A549 (cell line): ENCODE measurements at regions not wholly inside any gene's neighbourhood (a gene's known extent, or its start where the extent isn't known, plus 50 kb on each side); places are given as distances from the start of the nearest gene placed in this dataset.

Experiments
- ATAC-seq, 2 experiments: fragments of 200-7000 bp in 1 of 2; fragments of >200 bp in 1 of 2; cut with Nextera tagmentation in 1 of 2; cut with Tn5 transposase in 1 of 2; 3 replicates each; pipeline versions ENCODE4 v1.8.0 to v1.9.1; 2018 to 2020; ENCODE audit warnings: mild to moderate bottlenecking in 1 of 2, moderate library complexity in 1 of 2
- CTCF ChIA-PET: fragments of 300-600 bp; sonication (Branson Sonifier 250); formaldehyde crosslinking; extraction: SDS; loops from one replicate; lab custom pipeline; 2021; ENCODE audit warnings: antibody characterized with exemption, inconsistent platforms; lab: Yijun Ruan, JAX
- POLR2A ChIA-PET: fragments of 350-600 bp; formaldehyde crosslinking; extraction: SDS; loops from one replicate; lab custom pipeline; 2021; ENCODE audit warnings: antibody characterized with exemption, inconsistent platforms; lab: Yijun Ruan, JAX
- DNase-seq, 2 experiments: peaks; one replicate each; pipeline versions ENCODE4 v3.0.0 to v3.0.0-alpha.2; 2011 to 2016; ENCODE audit warnings: low read depth in 1 of 2, low spot score in 1 of 2
- FAIRE-seq: peaks from 2 replicates; lab custom pipeline; 2011; peaks lifted over from hg19 to GRCh38; lab: Jason Lieb, UNC
- H3K27ac ChIP-seq, 2 experiments: fragments of >200 bp; sonication (Bioruptor Twin); formaldehyde crosslinking; 3 replicates each; pipeline ENCODE4 v1.5.1; 2016 to 2017
- H3K4me1 ChIP-seq: fragments of >200 bp; sonication (Bioruptor Twin); formaldehyde crosslinking; 3 replicates; pipeline ENCODE4 v1.6.1; 2016
- H3K4me2 ChIP-seq: fragments of >200 bp; sonication (Bioruptor Twin); formaldehyde crosslinking; 3 replicates; pipeline ENCODE4 v1.6.1; 2016
- H3K4me3 ChIP-seq: fragments of >200 bp; sonication (Bioruptor Twin); formaldehyde crosslinking; 3 replicates; pipeline ENCODE4 v1.5.1; 2016
- H3K9me3 ChIP-seq: fragments of >200 bp; sonication (Bioruptor Twin); formaldehyde crosslinking; 3 replicates; pipeline ENCODE4 v1.6.1; 2016
- BHLHE40 ChIP-seq: IDR thresholded peaks from 2 replicates; pipeline ENCODE4 v1.6.1; 2012; ENCODE audit warnings: low read depth, low read length, inconsistent platforms
- CBX2 ChIP-seq: fragments of 200-600 bp; sonication (generic); IDR thresholded peaks from 2 replicates; pipeline ENCODE4 v1.6.1; 2016; ENCODE audit warnings: low read depth, mild to moderate bottlenecking, borderline replicate concordance
- CEBPB ChIP-seq, 2 experiments: fragments of >200 bp in 1 of 2; sonication (Bioruptor Twin) in 1 of 2; formaldehyde crosslinking in 1 of 2; IDR thresholded peaks; 2 replicates each; pipeline ENCODE4 v1.6.1; 2012 to 2016
- CHD4 ChIP-seq: fragments of 200-600 bp; sonication (generic); IDR thresholded peaks from 2 replicates; pipeline ENCODE4 v1.6.1; 2016; ENCODE audit warnings: antibody characterized with exemption, mild to moderate bottlenecking, borderline replicate concordance
- E2F6 ChIP-seq: IDR thresholded peaks from 2 replicates; pipeline ENCODE4 v1.6.1; 2012; ENCODE audit warnings: low read depth, borderline replicate concordance
- EP300 ChIP-seq, 2 experiments: fragments of >200 bp; sonication (Bioruptor Twin); formaldehyde crosslinking; IDR thresholded peaks; 2 replicates in 1 of 2; 3 replicates in 1 of 2; pipeline ENCODE4 v1.6.1; 2016 to 2017
- FOSB ChIP-seq: fragments of 250-450 bp; sonication (Bioruptor Pico); IDR thresholded peaks from 2 replicates; pipeline ENCODE4 v1.5.0; 2020; ENCODE audit warnings: mild to moderate bottlenecking, moderate library complexity
- FOSL2 ChIP-seq, 2 experiments: fragments of 450-650 bp in 1 of 2; fragments of >200 bp in 1 of 2; sonication (Bioruptor Twin) in 1 of 2; formaldehyde crosslinking; IDR thresholded peaks; 2 replicates each; pipeline versions ENCODE4 v1.5.0 to v1.6.1; 2016 to 2020; ENCODE audit warnings: mild to moderate bottlenecking in 1 of 2, moderate library complexity in 1 of 2
- HOXA7 ChIP-seq: fragments of 250-450 bp; sonication (Bioruptor Pico); IDR thresholded peaks from 2 replicates; pipeline ENCODE4 v1.5.0; 2020; ENCODE audit warnings: mild to moderate bottlenecking, moderate library complexity
- HOXB13 ChIP-seq: fragments of 250-450 bp; sonication (Bioruptor Pico); IDR thresholded peaks from 2 replicates; pipeline ENCODE4 v1.5.0; 2020; ENCODE audit warnings: low read depth, mild to moderate bottlenecking, moderate library complexity
- HOXB5 ChIP-seq: fragments of 250-450 bp; sonication (Bioruptor Pico); IDR thresholded peaks from 2 replicates; pipeline ENCODE4 v1.5.0; 2020; ENCODE audit warnings: mild to moderate bottlenecking, moderate library complexity
- JUNB ChIP-seq: fragments of >200 bp; sonication (Bioruptor Twin); formaldehyde crosslinking; IDR thresholded peaks from 2 replicates; pipeline ENCODE4 v1.6.1; 2016
- KDM1A ChIP-seq: fragments of 200-600 bp; sonication (generic); IDR thresholded peaks from 2 replicates; pipeline ENCODE4 v1.6.1; 2016; ENCODE audit warnings: low read depth, mild to moderate bottlenecking
- KDM5A ChIP-seq: fragments of 200-600 bp; sonication (generic); IDR thresholded peaks from 2 replicates; pipeline ENCODE4 v1.6.1; 2016; ENCODE audit warnings: antibody characterized with exemption, mild to moderate bottlenecking
- MAX ChIP-seq: IDR thresholded peaks from 2 replicates; pipeline ENCODE4 v1.6.1; 2012
- MYC ChIP-seq: IDR thresholded peaks from 2 replicates; pipeline ENCODE4 v1.6.1; 2012; ENCODE audit warnings: mild to moderate bottlenecking, inconsistent platforms, low read length, improper control_type of control experiment, borderline replicate concordance
- NR3C1 ChIP-seq: fragments of >200 bp; sonication (Bioruptor Twin); formaldehyde crosslinking; IDR thresholded peaks from 3 replicates; pipeline ENCODE4 v1.6.1; 2017
- RARB ChIP-seq: fragments of 250-450 bp; sonication (Bioruptor Pico); IDR thresholded peaks from 2 replicates; pipeline ENCODE4 v1.8.0; 2021; ENCODE audit warnings: mild to moderate bottlenecking, moderate library complexity
- RFX5 ChIP-seq: fragments of 450-650 bp; IDR thresholded peaks from 2 replicates; pipeline ENCODE4 v1.7.1; 2014; ENCODE audit warnings: antibody characterized with exemption, mild to moderate bottlenecking, moderate library complexity
- SMC3 ChIP-seq: fragments of >200 bp; sonication (Bioruptor Twin); formaldehyde crosslinking; IDR thresholded peaks from 3 replicates; pipeline ENCODE4 v1.6.1; 2018; ENCODE audit warnings: inconsistent platforms
- ZFP36 ChIP-seq: fragments of 450-650 bp; IDR thresholded peaks from 2 replicates; pipeline ENCODE4 v1.6.1; 2014; ENCODE audit warnings: borderline replicate concordance; ENCODE audit not compliant: partially characterized antibody
- ZSCAN20 ChIP-seq: fragments of 250-450 bp; sonication (Bioruptor Pico); IDR thresholded peaks from 2 replicates; pipeline ENCODE4 v1.8.0; 2022; ENCODE audit warnings: mild to moderate bottlenecking, moderate library complexity
- WGBS: methylation state at CpG from one replicate; pipeline ENCODE4 v1.1.6; 2017; ENCODE audit errors: missing lambda C conversion rate; 5-methylcytosine and 5-hydroxymethylcytosine counted together
- TF ChIP-seq, protein P1 (sequence below): fragments of >200 bp; sonication (Bioruptor Twin); formaldehyde crosslinking; IDR thresholded peaks from 3 replicates; pipeline ENCODE4 v1.5.1; 2016
- TF ChIP-seq, protein P2 (sequence below): fragments of 450-650 bp; IDR thresholded peaks from 2 replicates; pipeline ENCODE4 v1.6.1; 2014; ENCODE audit warnings: antibody characterized with exemption
- TF ChIP-seq, protein P3 (sequence below): fragments of 200-600 bp; sonication (generic); IDR thresholded peaks from 2 replicates; pipeline ENCODE4 v1.6.1; 2016; ENCODE audit warnings: antibody characterized with exemption, mild to moderate bottlenecking, moderate library complexity
- TF ChIP-seq, protein P4 (sequence below): fragments of >200 bp; sonication (Bioruptor Twin); formaldehyde crosslinking; IDR thresholded peaks from 3 replicates; pipeline ENCODE4 v1.6.1; 2016

GRCh38 chr5:164373876-164374275, 868.5 kb downstream of the MAT2B start:
- Histone ChIP-seq H3K4me2 (no peak overlapping the region), H3K4me1 (no peaks in the 10 kb centered on the region), H3K9me3 (no peaks in the 10 kb centered on the region), H3K27ac (no peak overlapping the region), H3K4me3 (no peak overlapping the region)
- ChIA-PET CTCF (no interaction called here), POLR2A (no interaction called here)
- DNase-seq = no peak
- no peak for FAIRE-seq
- no peak for ATAC-seq
- 4% methylated on average over 2 of the region's 2 CpGs for WGBS
- no peak for TF ChIP-seq EP300 (IDR thresholded peaks at IDR 0.05)
- TF ChIP-seq, protein P1, sequence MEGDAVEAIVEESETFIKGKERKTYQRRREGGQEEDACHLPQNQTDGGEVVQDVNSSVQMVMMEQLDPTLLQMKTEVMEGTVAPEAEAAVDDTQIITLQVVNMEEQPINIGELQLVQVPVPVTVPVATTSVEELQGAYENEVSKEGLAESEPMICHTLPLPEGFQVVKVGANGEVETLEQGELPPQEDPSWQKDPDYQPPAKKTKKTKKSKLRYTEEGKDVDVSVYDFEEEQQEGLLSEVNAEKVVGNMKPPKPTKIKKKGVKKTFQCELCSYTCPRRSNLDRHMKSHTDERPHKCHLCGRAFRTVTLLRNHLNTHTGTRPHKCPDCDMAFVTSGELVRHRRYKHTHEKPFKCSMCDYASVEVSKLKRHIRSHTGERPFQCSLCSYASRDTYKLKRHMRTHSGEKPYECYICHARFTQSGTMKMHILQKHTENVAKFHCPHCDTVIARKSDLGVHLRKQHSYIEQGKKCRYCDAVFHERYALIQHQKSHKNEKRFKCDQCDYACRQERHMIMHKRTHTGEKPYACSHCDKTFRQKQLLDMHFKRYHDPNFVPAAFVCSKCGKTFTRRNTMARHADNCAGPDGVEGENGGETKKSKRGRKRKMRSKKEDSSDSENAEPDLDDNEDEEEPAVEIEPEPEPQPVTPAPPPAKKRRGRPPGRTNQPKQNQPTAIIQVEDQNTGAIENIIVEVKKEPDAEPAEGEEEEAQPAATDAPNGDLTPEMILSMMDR = no peak
- TF ChIP-seq ZSCAN20 (CRISPR knock-in tag) = no peak
- TF ChIP-seq RFX5 = no peak
- TF ChIP-seq, protein P2, sequence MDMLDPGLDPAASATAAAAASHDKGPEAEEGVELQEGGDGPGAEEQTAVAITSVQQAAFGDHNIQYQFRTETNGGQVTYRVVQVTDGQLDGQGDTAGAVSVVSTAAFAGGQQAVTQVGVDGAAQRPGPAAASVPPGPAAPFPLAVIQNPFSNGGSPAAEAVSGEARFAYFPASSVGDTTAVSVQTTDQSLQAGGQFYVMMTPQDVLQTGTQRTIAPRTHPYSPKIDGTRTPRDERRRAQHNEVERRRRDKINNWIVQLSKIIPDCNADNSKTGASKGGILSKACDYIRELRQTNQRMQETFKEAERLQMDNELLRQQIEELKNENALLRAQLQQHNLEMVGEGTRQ = no peak
- no peak for TF ChIP-seq MAX

GRCh38 chr5:164375051-164375450, 869.6 kb downstream of the MAT2B start:
- no peak overlapping the region for H3K4me2 ChIP-seq
- no peak for TF ChIP-seq FOSB (CRISPR knock-in tag)
- TF ChIP-seq CEBPB (IDR thresholded peaks at IDR 0.05) = no peak
- no peak for TF ChIP-seq JUNB
- no peak for TF ChIP-seq SMC3
- TF ChIP-seq KDM1A = no peak
- no peak for TF ChIP-seq FOSL2 (IDR thresholded peaks at IDR 0.05)
- TF ChIP-seq FOSL2 (CRISPR knock-in tag; IDR thresholded peaks at IDR 0.05) = no peak
- no peak for TF ChIP-seq HOXB13 (CRISPR knock-in tag)
- no peak for TF ChIP-seq BHLHE40
- no peak for TF ChIP-seq NR3C1
- no peak for TF ChIP-seq CBX2
- no peak for TF ChIP-seq KDM5A
- ChIA-PET POLR2A (no interaction called here), CTCF (no interaction called here)
- no peak for DNase-seq
- no peak overlapping the region for H3K27ac ChIP-seq
- WGBS = 0% methylated on average over 1 of the region's 1 CpG
- H3K4me3 ChIP-seq = no peak overlapping the region
- H3K9me3 ChIP-seq = no peaks in the 10 kb centered on the region
- H3K4me1 ChIP-seq = no peaks in the 10 kb centered on the region
- ATAC-seq = no peak
- no peak for FAIRE-seq

- H3K4me2 ChIP-seq = no peak overlapping the region
- no peaks in the 10 kb centered on the region for H3K4me1 ChIP-seq
- H3K27ac ChIP-seq = no peak overlapping the region
- CTCF ChIA-PET = no interaction called here
- no peaks in the 10 kb centered on the region for H3K9me3 ChIP-seq
- H3K4me3 ChIP-seq = no peak overlapping the region
- POLR2A ChIA-PET = no interaction called here
- ATAC-seq = no peak
- FAIRE-seq = no peak
- no peak for DNase-seq
- TF ChIP-seq E2F6 = no peak
- no peak for TF ChIP-seq MYC
- no peak for TF ChIP-seq RFX5
- TF ChIP-seq RARB (CRISPR knock-in tag) = no peak
- TF ChIP-seq CHD4 = no peak
- TF ChIP-seq, protein P3, sequence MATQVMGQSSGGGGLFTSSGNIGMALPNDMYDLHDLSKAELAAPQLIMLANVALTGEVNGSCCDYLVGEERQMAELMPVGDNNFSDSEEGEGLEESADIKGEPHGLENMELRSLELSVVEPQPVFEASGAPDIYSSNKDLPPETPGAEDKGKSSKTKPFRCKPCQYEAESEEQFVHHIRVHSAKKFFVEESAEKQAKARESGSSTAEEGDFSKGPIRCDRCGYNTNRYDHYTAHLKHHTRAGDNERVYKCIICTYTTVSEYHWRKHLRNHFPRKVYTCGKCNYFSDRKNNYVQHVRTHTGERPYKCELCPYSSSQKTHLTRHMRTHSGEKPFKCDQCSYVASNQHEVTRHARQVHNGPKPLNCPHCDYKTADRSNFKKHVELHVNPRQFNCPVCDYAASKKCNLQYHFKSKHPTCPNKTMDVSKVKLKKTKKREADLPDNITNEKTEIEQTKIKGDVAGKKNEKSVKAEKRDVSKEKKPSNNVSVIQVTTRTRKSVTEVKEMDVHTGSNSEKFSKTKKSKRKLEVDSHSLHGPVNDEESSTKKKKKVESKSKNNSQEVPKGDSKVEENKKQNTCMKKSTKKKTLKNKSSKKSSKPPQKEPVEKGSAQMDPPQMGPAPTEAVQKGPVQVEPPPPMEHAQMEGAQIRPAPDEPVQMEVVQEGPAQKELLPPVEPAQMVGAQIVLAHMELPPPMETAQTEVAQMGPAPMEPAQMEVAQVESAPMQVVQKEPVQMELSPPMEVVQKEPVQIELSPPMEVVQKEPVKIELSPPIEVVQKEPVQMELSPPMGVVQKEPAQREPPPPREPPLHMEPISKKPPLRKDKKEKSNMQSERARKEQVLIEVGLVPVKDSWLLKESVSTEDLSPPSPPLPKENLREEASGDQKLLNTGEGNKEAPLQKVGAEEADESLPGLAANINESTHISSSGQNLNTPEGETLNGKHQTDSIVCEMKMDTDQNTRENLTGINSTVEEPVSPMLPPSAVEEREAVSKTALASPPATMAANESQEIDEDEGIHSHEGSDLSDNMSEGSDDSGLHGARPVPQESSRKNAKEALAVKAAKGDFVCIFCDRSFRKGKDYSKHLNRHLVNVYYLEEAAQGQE = no peak
- TF ChIP-seq ZFP36 = no peak
- TF ChIP-seq JUNB = no peak
- TF ChIP-seq HOXA7 (CRISPR knock-in tag) = no peak
- TF ChIP-seq FOSB (CRISPR knock-in tag) = no peak
- no peak for TF ChIP-seq HOXB5 (CRISPR knock-in tag)
- TF ChIP-seq, protein P4, sequence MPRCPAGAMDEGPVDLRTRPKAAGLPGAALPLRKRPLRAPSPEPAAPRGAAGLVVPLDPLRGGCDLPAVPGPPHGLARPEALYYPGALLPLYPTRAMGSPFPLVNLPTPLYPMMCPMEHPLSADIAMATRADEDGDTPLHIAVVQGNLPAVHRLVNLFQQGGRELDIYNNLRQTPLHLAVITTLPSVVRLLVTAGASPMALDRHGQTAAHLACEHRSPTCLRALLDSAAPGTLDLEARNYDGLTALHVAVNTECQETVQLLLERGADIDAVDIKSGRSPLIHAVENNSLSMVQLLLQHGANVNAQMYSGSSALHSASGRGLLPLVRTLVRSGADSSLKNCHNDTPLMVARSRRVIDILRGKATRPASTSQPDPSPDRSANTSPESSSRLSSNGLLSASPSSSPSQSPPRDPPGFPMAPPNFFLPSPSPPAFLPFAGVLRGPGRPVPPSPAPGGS = no peak
- TF ChIP-seq HOXB13 (CRISPR knock-in tag) = no peak
These were observed 871.4 kb downstream of the MAT2B start for GRCh38 chr5:164376843-164377242.
